HCT116 (cell line): ENCODE measurements at regions not wholly inside any gene's neighbourhood (a gene's known extent, or its start where the extent isn't known, plus 50 kb on each side); places are given as distances from the start of the nearest gene placed in this dataset.

Source experiments
- ATAC-seq: fragments of 200-7000 bp; cut with Tn5 transposase; 2 replicates; pipeline ENCODE4 v1.9.1; 2020; ENCODE audit warnings: mild to moderate bottlenecking, moderate library complexity
- BruUV-seq: library from RNA; stranded (reverse); fragments of 400-500 nt; replicated peaks from 2 replicates; lab custom pipeline; 2021; lab: Mats Ljungman, UMichigan
- CTCF ChIA-PET: fragments of 300-600 bp; sonication (Branson Sonifier 250); formaldehyde crosslinking; loops from one replicate; lab custom pipeline; 2021; ENCODE audit warnings: antibody characterized with exemption; lab: Charles Lee
- POLR2A ChIA-PET: fragments of 300-600, 350-600 bp; sonication (Branson Sonifier 250); formaldehyde crosslinking; loops from one replicate; lab custom pipeline; 2021; ENCODE audit warnings: antibody characterized with exemption; lab: Charles Lee
- RAD21 ChIA-PET, 2 experiments: fragments of 300-600 bp; sonication (Branson Sonifier 250); formaldehyde crosslinking; loops; one replicate each; lab custom pipeline; 2023; ENCODE audit warnings: low total read pairs in 2 of 2; ENCODE audit not compliant: uncharacterized antibody in 2 of 2, unreplicated experiment in 2 of 2, low non-redundant PET in 1 of 2; lab: Charles Lee
- DNase-seq: peaks from one replicate; pipeline ENCODE4 v3.0.0-alpha.2; 2010; ENCODE audit warnings: low read depth, low spot score
- H2AFZ ChIP-seq: fragments of 200-600 bp; shearing (Covaris generic), sonication (generic); 2 replicates; pipeline ENCODE4 v1.6.1; 2017; ENCODE audit warnings: low read depth, mixed run types, mixed read lengths, antibody characterized with exemption, low read length; ENCODE audit not compliant: poor library complexity, severe bottlenecking
- H3K27ac ChIP-seq: 2 replicates; pipeline ENCODE4 v1.5.1; 2012; ENCODE audit warnings: low read depth, low read length
- H3K27me3 ChIP-seq: fragments of 200-600 bp; sonication (generic); 2 replicates; pipeline ENCODE4 v1.6.1; 2016; ENCODE audit warnings: mixed run types, low read length, mixed read lengths; ENCODE audit not compliant: insufficient read depth
- H3K36me3 ChIP-seq, 2 experiments: fragments of 200-500 bp in 1 of 2; fragments of 200-600 bp in 1 of 2; sonication (Bioruptor generic) in 1 of 2; sonication (generic) in 1 of 2; 2 replicates each; pipeline versions ENCODE4 v1.5.1 to v1.6.1; 2014 to 2016; ENCODE audit warnings: low read length in 2 of 2, inconsistent platforms in 1 of 2, mixed read lengths in 1 of 2, mixed run types in 1 of 2; ENCODE audit not compliant: insufficient read depth in 2 of 2, control insufficient read depth in 1 of 2
- H3K4me1 ChIP-seq, 2 experiments: fragments of 200-600 bp in 1 of 2; sonication (generic) in 1 of 2; 2 replicates each; pipeline versions ENCODE4 v1.5.1 to v1.6.1; 2012 to 2017; ENCODE audit warnings: low read length in 2 of 2, inconsistent platforms in 1 of 2, mild to moderate bottlenecking in 1 of 2, mixed read lengths in 1 of 2, mixed run types in 1 of 2, moderate library complexity in 1 of 2; ENCODE audit not compliant: insufficient read depth in 2 of 2, control insufficient read depth in 1 of 2
- H3K4me2 ChIP-seq: fragments of 200-600 bp; sonication (generic); 2 replicates; pipeline ENCODE4 v1.6.1; 2017; ENCODE audit warnings: mixed run types, low read length, mixed read lengths
- H3K4me3 ChIP-seq, 2 experiments: fragments of 200-600 bp in 1 of 2; sonication (generic) in 1 of 2; replicated peaks in 1 of 2; 2 replicates each; pipeline ENCODE4 v1.5.1; 2011 to 2016; ENCODE audit warnings: low read length in 2 of 2, control low read depth in 1 of 2, low read depth in 1 of 2, mild to moderate bottlenecking in 1 of 2, mixed read lengths in 1 of 2, mixed run types in 1 of 2
- H3K79me2 ChIP-seq: fragments of 200-600 bp; sonication (generic); 2 replicates; pipeline ENCODE4 v1.6.1; 2017; ENCODE audit warnings: mild to moderate bottlenecking, mixed run types, low read length, moderate library complexity, mixed read lengths; ENCODE audit not compliant: insufficient read depth
- H3K9ac ChIP-seq: fragments of 200-600 bp; sonication (generic); 2 replicates; pipeline ENCODE4 v1.6.1; 2016; ENCODE audit warnings: low read length, mixed read lengths
- H3K9me2 ChIP-seq: fragments of 200-600 bp; sonication (generic), shearing (Covaris generic); 2 replicates; pipeline ENCODE4 v1.6.1; 2017; ENCODE audit warnings: mixed run types, mild to moderate bottlenecking, moderate library complexity; ENCODE audit not compliant: insufficient read depth
- H3K9me3 ChIP-seq, 2 experiments: fragments of 200-500 bp in 1 of 2; fragments of 200-600 bp in 1 of 2; sonication (Bioruptor generic) in 1 of 2; sonication (generic) in 1 of 2; 2 replicates each; pipeline ENCODE4 v1.6.1; 2014 to 2017; ENCODE audit warnings: low read length in 2 of 2, mixed read lengths in 2 of 2, inconsistent platforms in 1 of 2, low read depth in 1 of 2, mild to moderate bottlenecking in 1 of 2, mixed run types in 1 of 2, moderate library complexity in 1 of 2; ENCODE audit not compliant: control insufficient read depth in 1 of 2, insufficient read depth in 1 of 2
- H4K20me1 ChIP-seq: fragments of 200-600 bp; sonication (generic), shearing (Covaris generic); 2 replicates; pipeline ENCODE4 v1.6.1; 2017; ENCODE audit warnings: mixed run types, mild to moderate bottlenecking, moderate library complexity; ENCODE audit not compliant: insufficient read depth
- CEBPB ChIP-seq: IDR thresholded peaks from 2 replicates; pipeline ENCODE4 v1.6.1; 2012; ENCODE audit warnings: low read depth
- CTCF ChIP-seq, 3 experiments: fragments of 200-600 bp in 1 of 3; sonication (generic) in 1 of 3; IDR thresholded peaks in 2 of 3; conservative IDR thresholded peaks in 1 of 3; 2 replicates each; pipeline ENCODE4 v1.5.1; 2012 to 2017; ENCODE audit warnings: low read depth in 2 of 3, low read length in 2 of 3, antibody characterized with exemption in 1 of 3, borderline replicate concordance in 1 of 3, control low read depth in 1 of 3, mild to moderate bottlenecking in 1 of 3, mixed read lengths in 1 of 3, mixed run types in 1 of 3, moderate library complexity in 1 of 3; ENCODE audit not compliant: insufficient read depth in 1 of 3
- ELF1 ChIP-seq: IDR thresholded peaks from 2 replicates; pipeline ENCODE4 v1.6.1; 2012; ENCODE audit warnings: low read depth, borderline replicate concordance
- EZH2phosphoT487 ChIP-seq: fragments of 200-600 bp; IDR thresholded peaks from 2 replicates; pipeline ENCODE4 v1.6.1; 2018; ENCODE audit warnings: antibody characterized with exemption, borderline replicate concordance
- FOSL1 ChIP-seq: IDR thresholded peaks from 2 replicates; pipeline ENCODE4 v1.6.1; 2012; ENCODE audit warnings: low read depth
- JUND ChIP-seq: IDR thresholded peaks from 2 replicates; pipeline ENCODE4 v1.6.1; 2012
- MAX ChIP-seq: IDR thresholded peaks from 2 replicates; pipeline ENCODE4 v1.6.1; 2012
- POLR2AphosphoS5 ChIP-seq: IDR thresholded peaks from 2 replicates; pipeline ENCODE4 v1.6.1; 2011; ENCODE audit warnings: mild to moderate bottlenecking, low read depth, low read length, moderate library complexity
- RAD21 ChIP-seq: IDR thresholded peaks from 2 replicates; pipeline ENCODE4 v1.6.1; 2012; ENCODE audit warnings: low read depth, mild to moderate bottlenecking
- SP1 ChIP-seq: IDR thresholded peaks from 2 replicates; pipeline ENCODE4 v1.6.1; 2012; ENCODE audit warnings: low read depth
- TCF7L2 ChIP-seq: IDR thresholded peaks from 2 replicates; pipeline ENCODE4 v1.7.0; 2011; ENCODE audit warnings: borderline replicate concordance, inconsistent platforms; ENCODE audit not compliant: insufficient read depth, insufficient read length; ENCODE audit errors: extremely low read depth
- YY1 ChIP-seq: IDR thresholded peaks from 2 replicates; pipeline ENCODE4 v1.6.1; 2011; ENCODE audit warnings: low read length, low read depth, moderate library complexity, mild to moderate bottlenecking; ENCODE audit not compliant: insufficient replicate concordance; ENCODE audit errors: extremely low read depth
- ZBTB33 ChIP-seq: IDR thresholded peaks from 2 replicates; pipeline ENCODE4 v1.6.1; 2011; ENCODE audit warnings: mild to moderate bottlenecking, low read length, moderate library complexity; ENCODE audit not compliant: insufficient replicate concordance; ENCODE audit errors: extremely low read depth
- ZNF274 ChIP-seq: fragments of 200-500 bp; sonication (Bioruptor generic); IDR thresholded peaks from 2 replicates; pipeline ENCODE4 v1.6.1; 2014; ENCODE audit warnings: mild to moderate bottlenecking, low read depth, low read length, inconsistent platforms
- intact Hi-C: fragments of 100-400 bp; cut with micrococcal nuclease; formaldehyde crosslinking; loops from 2 replicates; pipeline ENCODE4 v1.10.0; 2022

- no peaks in the 10 kb centered on the region for H3K36me3 ChIP-seq
- no peak overlapping the region for H2AFZ ChIP-seq
- H3K4me1 ChIP-seq, result no peaks in the 10 kb centered on the region
- no peak for TF ChIP-seq EZH2phosphoT487
- TF ChIP-seq POLR2AphosphoS5, result no peak
- no peak for TF ChIP-seq TCF7L2
- no peak for TF ChIP-seq JUND
- no peak for TF ChIP-seq YY1
- no peak for TF ChIP-seq MAX
- no peak for TF ChIP-seq RAD21
- no peak for TF ChIP-seq FOSL1
- TF ChIP-seq CEBPB, result no peak
- TF ChIP-seq ZNF274, result no peak
- TF ChIP-seq CTCF (IDR thresholded peaks at IDR 0.05 in 2 of 3, conservative IDR thresholded peaks at IDR 0.05 in 1 of 3; ENCODE audit: borderline replicate concordance in 1 of 3, insufficient read depth in 1 of 3, low read depth in 2 of 3, low read length in 2 of 3), result no peak
- no peak for TF ChIP-seq ELF1
- no peak for TF ChIP-seq ZBTB33
- TF ChIP-seq SP1, result no peak
- TF ChIP-seq, all 23 proteins: peak for 0
- Histone ChIP-seq H3K9me2 (no peaks in the 10 kb centered on the region), H3K9me3 (peaks cover 0 to 24% of the 10 kb centered on the region in 2 experiments; a peak in 2 of 4 replicates), H3K79me2 (no peaks in the 10 kb centered on the region), H3K9ac (no peak overlapping the region), H3K4me3 (no peak overlapping the region), H3K27me3 (no peaks in the 10 kb centered on the region), H3K4me2 (no peak overlapping the region), H3K27ac (no peak overlapping the region), H4K20me1 (no peaks in the 10 kb centered on the region)
- CTCF ChIA-PET, result no interaction called here
- BruUV-seq, result no TSS peak
- DNase-seq (no peak), ATAC-seq (no peak)
- POLR2A ChIA-PET, result no interaction called here
- intact Hi-C loops, result no loop called here
- RAD21 ChIA-PET, result no interaction called here
Measured at GRCh38 chr17:70317421-70317820, 148.1 kb downstream of the KCNJ2 start.
